SJCRH30 (cell line): ENCODE measurements at regions not wholly inside any gene's neighbourhood (a gene's known extent, or its start where the extent isn't known, plus 50 kb on each side); places are given as distances from the start of the nearest gene placed in this dataset.

Experiments used
- DNase-seq, 2 experiments: peaks; one replicate each; pipeline ENCODE4 v3.0.0-alpha.2; 2015 to 2020
- H3K27ac ChIP-seq: fragments of 250-450 bp; sonication (Bioruptor Pico); 2 replicates; pipeline ENCODE4 v1.5.1; 2020; ENCODE audit warnings: mild to moderate bottlenecking, moderate library complexity
- H3K27me3 ChIP-seq: fragments of 250-450 bp; sonication (Bioruptor Pico); 2 replicates; pipeline ENCODE4 v1.5.1; 2020; ENCODE audit warnings: mild to moderate bottlenecking, moderate library complexity
- H3K36me3 ChIP-seq: fragments of 250-450 bp; sonication (Bioruptor Pico); 2 replicates; pipeline ENCODE4 v1.5.1; 2020; ENCODE audit warnings: mild to moderate bottlenecking, moderate library complexity
- H3K4me1 ChIP-seq: fragments of 250-450 bp; sonication (Bioruptor Pico); 2 replicates; pipeline ENCODE4 v1.5.1; 2020; ENCODE audit warnings: mild to moderate bottlenecking, moderate library complexity
- H3K4me3 ChIP-seq: fragments of 250-450 bp; sonication (Bioruptor Pico); 2 replicates; pipeline ENCODE4 v1.5.1; 2020; ENCODE audit warnings: mild to moderate bottlenecking, moderate library complexity
- H3K9me3 ChIP-seq: fragments of 250-450 bp; sonication (Bioruptor Pico); replicated peaks from 2 replicates; pipeline ENCODE4 v1.5.1; 2020; ENCODE audit warnings: mild to moderate bottlenecking, moderate library complexity

DNA sequence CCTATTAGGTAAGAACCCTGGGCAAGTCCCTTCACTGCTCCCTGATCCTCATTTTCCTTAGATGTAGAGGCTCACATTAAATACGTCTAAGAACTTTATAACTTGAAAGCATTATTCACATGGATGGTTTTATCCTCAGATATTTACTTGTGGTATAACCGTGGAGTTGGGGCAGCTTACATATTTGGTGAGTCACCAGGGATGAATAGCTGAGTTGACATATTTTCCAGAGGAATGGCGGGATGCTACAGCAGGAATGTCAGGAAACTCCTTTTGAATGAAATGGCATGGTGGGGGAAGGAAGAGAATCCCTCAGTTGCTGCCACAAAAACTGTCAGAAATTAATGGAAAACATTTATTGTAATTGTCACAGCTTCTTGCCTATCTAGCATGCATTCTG, 165.3 kb upstream of the RPS6KA3 start:
- no peak for DNase-seq
- H3K4me1 ChIP-seq = no peaks in the 10 kb centered on the region

DNA sequence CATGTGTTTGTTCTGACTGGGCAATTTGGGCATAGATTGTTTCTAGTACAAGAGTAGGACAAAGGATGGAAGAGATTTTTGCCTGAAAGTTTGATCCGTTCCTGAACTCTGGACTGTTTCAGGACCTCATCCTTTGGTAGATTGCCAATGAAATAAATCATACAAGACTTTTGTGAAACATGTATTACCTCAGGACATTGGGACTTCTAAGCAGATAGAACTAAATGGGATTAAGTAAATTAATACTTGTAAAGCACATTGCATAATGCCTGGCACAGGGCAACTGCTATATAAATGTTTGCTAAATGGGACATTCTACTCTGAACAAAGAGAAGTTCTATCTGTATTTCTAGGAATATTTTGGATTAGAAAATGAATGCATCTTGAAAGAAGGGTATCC, 164.8 kb upstream of the RPS6KA3 start:
- no peak for DNase-seq
- Histone ChIP-seq H3K4me1 (no peaks in the 10 kb centered on the region), H3K9me3 (no peaks in the 10 kb centered on the region), H3K27me3 (no peaks in the 10 kb centered on the region), H3K4me3 (no peak overlapping the region), H3K36me3 (no peaks in the 10 kb centered on the region), H3K27ac (no peak overlapping the region)

More for the DNA sequence above, 165.3 kb upstream of the RPS6KA3 start:
- H3K4me3 ChIP-seq = no peak overlapping the region
- H3K9me3 ChIP-seq = no peaks in the 10 kb centered on the region
- H3K27ac ChIP-seq = no peak overlapping the region
- no peaks in the 10 kb centered on the region for H3K36me3 ChIP-seq
- H3K27me3 ChIP-seq = no peaks in the 10 kb centered on the region

DNA sequence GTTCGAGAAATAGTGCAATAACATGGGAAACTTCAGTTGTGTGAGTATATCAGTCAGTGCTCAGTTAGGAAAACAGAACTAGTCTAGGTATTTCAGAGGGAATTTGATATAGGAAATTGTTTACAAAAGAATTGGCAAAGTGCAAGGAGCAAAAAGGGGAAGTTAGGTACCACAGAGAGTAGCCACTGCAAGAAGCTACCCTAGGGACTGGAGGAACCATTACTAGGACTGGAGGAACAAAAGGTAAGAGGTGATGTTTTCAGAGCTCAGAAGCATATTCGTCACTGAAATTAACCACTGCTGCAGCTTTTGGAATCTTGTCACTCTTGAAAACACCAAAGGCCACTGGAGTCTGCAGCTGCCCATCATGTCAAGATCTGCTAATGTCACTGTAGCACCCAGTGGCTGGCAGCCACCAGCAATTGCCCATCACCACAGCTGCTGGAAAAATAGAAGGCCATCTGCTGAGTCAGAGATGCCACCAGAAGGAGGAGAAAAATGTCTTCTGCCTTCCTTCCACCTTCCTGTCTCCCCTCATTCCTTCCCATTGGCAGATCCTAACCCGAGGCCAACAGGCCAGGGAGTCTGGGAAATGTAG, 160.6 kb upstream of the RPS6KA3 start:
- H3K27ac ChIP-seq = no peak overlapping the region
- H3K4me1 ChIP-seq = no peaks in the 10 kb centered on the region
- H3K27me3 ChIP-seq = no peaks in the 10 kb centered on the region
- DNase-seq = no peak
- no peaks in the 10 kb centered on the region for H3K9me3 ChIP-seq
- no peak overlapping the region for H3K4me3 ChIP-seq
- H3K36me3 ChIP-seq = no peaks in the 10 kb centered on the region

DNA sequence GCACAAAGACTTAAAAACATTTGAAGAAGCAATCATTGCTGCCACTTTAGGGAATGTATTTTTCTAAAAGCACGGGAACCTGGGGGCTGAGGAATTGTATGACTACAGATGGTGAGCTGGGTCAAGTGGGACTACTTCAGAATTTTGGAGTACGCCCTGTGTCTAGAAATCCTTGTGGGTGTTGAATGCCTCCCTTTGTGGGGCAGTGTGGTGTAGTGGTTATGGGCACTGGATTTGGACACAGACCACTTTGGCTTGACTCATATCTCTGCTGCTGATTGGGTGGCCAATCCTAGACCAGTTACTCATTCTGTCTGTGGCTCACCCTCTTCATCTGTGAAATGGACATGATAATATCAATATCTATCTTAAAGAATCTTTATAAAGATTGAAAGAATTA, 155.0 kb upstream of the RPS6KA3 start:
- Histone ChIP-seq H3K27ac (no peak overlapping the region), H3K4me1 (no peaks in the 10 kb centered on the region), H3K36me3 (no peaks in the 10 kb centered on the region), H3K4me3 (no peak overlapping the region), H3K9me3 (no peaks in the 10 kb centered on the region), H3K27me3 (no peaks in the 10 kb centered on the region)
- DNase-seq = no peak

DNA sequence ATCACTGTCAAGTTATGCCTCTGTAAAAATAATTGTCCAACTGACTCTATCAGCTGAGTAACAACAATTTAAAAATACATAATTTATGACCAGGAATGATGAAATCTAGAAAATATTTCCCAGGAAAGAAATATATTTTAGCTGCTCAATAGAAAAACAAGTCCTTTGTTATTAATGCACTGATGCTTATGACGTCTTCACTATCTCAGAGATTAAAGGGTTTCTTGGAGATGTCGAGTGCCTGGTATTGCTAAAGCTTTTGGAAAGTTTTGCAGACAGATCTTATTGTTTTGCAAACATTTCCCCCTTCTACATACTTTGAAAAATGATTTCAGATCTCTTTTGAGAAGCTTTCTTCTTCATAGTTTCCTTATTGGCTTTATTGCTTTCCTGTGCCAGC, 154.6 kb upstream of the RPS6KA3 start:
- no peak overlapping the region for H3K4me3 ChIP-seq
- no peaks in the 10 kb centered on the region for H3K36me3 ChIP-seq
- no peak overlapping the region for H3K27ac ChIP-seq
- no peaks in the 10 kb centered on the region for H3K4me1 ChIP-seq
- no peaks in the 10 kb centered on the region for H3K27me3 ChIP-seq
- no peaks in the 10 kb centered on the region for H3K9me3 ChIP-seq
- DNase-seq = no peak

DNA sequence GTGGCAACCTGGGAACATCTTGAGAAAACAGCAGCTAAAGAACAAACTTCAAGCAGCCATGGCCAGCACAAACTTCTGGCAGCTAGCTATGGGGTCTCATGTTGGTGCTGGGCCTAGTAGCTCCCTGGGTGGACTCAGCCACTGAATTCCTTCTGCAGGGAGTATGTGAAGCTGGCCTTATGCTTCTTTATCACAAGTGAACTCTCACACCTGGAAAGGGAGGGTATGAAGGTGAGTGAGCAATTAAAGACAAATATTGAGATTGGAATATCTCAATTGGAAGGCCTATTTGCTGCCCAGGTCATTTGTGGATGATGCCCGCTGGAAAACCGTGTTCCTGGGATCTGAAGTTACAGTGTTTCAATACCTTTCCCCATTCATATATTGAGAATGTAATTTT, 153.3 kb upstream of the RPS6KA3 start:
- no peak overlapping the region for H3K27ac ChIP-seq
- no peaks in the 10 kb centered on the region for H3K36me3 ChIP-seq
- DNase-seq = no peak
- H3K27me3 ChIP-seq = no peaks in the 10 kb centered on the region
- peaks cover 4% of the 10 kb centered on the region; the same call in 1 of the 2 replicates for H3K4me1 ChIP-seq
- H3K9me3 ChIP-seq = no peaks in the 10 kb centered on the region
- no peak overlapping the region for H3K4me3 ChIP-seq

DNA sequence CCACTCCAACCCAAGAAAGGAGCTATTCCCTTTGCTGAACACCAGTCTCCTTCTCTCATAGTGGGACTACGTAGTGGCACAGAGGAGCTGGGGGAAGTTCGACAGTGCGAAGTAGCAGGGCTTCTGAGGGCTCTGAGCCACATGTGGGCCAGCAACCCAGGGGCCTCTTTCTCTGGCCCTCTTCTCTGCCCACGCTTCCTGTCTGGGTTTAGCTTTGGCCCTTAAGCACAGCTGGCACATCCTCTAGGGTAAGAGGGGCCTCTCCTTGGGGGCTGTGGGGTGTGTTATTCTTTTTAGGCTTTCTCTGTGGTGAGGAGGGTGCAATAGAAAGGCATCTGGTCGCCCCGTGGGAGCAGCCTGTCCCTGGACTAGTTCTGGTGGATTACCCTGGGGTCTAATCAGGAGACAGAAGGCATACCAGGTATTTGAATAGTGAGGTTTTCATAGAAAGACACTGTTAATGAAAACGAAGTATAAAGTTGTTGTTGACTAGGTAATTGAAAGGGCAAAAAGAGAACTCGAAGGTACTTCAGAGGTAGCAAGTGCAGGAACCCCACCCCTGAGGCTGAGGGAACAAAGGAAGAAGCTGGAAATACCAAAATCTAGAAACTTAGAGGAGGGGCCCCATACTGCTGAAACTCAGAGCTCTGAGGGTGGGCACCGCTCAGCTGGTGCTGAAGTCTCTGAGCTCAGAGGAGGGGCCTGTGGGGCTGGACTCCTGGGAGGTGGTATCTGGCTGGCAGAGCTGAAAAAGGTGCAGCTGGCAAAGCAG, 151.9 kb upstream of the RPS6KA3 start:
- DNase-seq = peak; percentile 5 to 33
- Histone ChIP-seq H3K4me3 (no peak overlapping the region), H3K4me1 (peaks cover 5% of the 10 kb centered on the region; the same call in 1 of the 2 replicates), H3K36me3 (no peaks in the 10 kb centered on the region), H3K27me3 (no peaks in the 10 kb centered on the region), H3K27ac (no peak overlapping the region), H3K9me3 (no peaks in the 10 kb centered on the region)

DNA sequence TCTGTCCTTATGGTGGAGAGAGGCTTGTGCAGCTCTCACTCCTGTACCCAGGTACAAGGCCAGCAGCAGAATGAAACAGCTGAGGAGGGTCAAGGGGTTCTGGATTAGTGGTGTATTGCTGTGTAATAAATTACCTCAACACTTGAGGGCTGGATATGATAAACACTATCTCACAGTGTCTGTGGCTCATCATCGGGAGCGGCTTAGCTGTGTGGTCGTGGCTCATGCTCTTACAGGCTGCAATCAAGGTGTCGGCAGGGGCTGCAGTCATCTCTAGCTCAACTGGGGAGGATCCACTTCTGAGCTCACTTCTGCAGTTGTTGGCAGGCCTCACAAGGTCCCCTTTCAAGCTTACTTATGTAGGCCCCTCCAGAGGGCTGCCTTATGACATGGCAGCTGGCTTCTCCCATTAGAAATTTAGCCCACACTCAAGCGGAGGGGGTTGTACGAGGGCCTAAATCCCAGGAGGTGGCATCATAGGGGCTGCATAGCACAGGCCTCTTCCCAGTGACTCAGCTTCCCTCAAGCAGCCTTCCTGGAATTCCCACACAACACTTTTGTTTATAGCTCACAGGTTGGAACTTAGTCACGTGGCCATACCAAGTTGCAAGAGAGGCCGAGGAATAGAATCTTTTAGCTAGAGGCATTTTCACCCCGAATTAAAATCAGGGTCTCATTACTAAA, 148.2 kb upstream of the RPS6KA3 start:
- peak; percentile 56 to 65 for DNase-seq
- H3K36me3 ChIP-seq = no peaks in the 10 kb centered on the region
- peaks cover 5% of the 10 kb centered on the region; the same call in 1 of the 2 replicates for H3K4me1 ChIP-seq
- no peak overlapping the region for H3K27ac ChIP-seq
- H3K9me3 ChIP-seq = no peaks in the 10 kb centered on the region
- no peak overlapping the region for H3K4me3 ChIP-seq
- H3K27me3 ChIP-seq = no peaks in the 10 kb centered on the region

DNA sequence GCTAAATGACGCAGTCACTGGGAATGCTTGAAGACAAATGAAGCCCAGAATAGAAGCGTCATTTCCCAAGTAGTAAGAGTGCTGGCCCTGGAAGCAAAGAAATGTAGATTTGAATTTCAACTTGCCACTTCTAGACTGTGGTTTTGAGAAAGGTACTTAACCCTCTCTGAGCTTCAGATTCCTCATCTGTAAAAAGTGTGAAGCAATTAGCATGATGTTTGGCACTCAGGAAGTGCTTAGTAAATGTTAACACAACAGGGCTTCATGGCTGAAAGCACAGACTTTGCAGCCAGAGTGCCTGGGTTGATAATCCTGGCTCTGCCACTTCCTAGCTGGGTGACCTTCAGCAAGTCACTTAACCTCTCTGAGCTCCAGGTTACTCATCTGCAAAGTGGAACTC, 147.4 kb upstream of the RPS6KA3 start:
- no peak overlapping the region for H3K27ac ChIP-seq
- H3K9me3 ChIP-seq = no peaks in the 10 kb centered on the region
- H3K4me3 ChIP-seq = no peak overlapping the region
- H3K4me1 ChIP-seq = peaks cover 5% of the 10 kb centered on the region; the same call in 1 of the 2 replicates
- H3K36me3 ChIP-seq = no peaks in the 10 kb centered on the region
- no peak for DNase-seq
- no peaks in the 10 kb centered on the region for H3K27me3 ChIP-seq

DNA sequence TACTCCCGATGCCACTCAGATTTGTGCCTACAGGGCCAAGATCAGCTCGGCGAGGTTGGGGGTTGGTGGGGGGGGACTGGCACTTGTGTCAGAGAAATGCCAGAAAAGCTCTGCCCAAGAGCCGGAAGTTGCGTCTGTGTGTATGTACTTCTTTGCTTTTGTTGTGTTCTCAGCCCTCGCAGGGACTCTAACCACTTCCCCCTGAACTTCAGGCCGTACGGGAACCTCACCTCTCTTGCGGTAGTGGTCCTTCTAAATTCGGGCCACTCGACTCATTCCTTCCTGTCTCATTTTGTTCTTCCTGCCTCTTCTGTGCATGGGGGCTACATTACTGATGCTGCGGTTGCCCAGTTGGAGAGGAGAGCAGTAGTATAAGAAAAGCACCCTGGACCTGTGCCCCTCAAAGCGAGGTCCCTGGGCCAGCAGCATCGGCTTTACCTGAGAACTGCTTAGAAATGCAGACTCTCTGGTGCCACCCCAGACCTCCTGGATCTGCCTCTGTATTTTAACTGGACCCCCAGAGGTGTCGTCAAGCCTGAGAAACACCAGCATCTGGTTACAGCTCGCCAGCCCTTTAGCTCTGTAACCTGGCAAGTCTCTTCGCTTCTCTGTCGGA, 146.3 kb upstream of the RPS6KA3 start:
- no peaks in the 10 kb centered on the region for H3K27me3 ChIP-seq
- H3K27ac ChIP-seq = no peak overlapping the region
- H3K9me3 ChIP-seq = no peaks in the 10 kb centered on the region
- H3K4me3 ChIP-seq = no peak overlapping the region
- H3K4me1 ChIP-seq = peaks cover 5% of the 10 kb centered on the region; the same call in 1 of the 2 replicates
- no peaks in the 10 kb centered on the region for H3K36me3 ChIP-seq
- DNase-seq = no peak

DNA sequence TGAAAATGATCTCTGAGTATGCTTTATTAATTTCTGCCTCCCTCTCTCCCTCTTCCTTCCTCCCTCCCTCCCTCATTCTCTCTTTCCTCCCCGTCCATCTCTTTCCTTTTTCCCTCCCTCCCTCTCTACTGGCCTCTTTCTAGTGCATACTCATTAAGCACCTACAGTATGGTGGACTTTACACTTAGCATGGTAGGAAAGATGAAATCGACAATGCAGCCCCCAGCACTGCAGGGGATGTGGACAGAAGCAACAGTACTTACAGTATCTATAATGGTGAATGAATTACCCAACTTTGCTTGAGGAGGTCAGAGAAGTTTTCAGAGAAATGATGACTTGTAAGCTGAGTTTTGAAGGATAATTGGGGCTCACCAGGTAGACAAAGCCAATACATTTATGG, 143.8 kb upstream of the RPS6KA3 start:
- H3K36me3 ChIP-seq = no peaks in the 10 kb centered on the region
- no peaks in the 10 kb centered on the region for H3K27me3 ChIP-seq
- peaks cover 5% of the 10 kb centered on the region; the same call in 1 of the 2 replicates for H3K4me1 ChIP-seq
- H3K9me3 ChIP-seq = no peaks in the 10 kb centered on the region
- H3K4me3 ChIP-seq = no peak overlapping the region
- no peak overlapping the region for H3K27ac ChIP-seq
- DNase-seq = no peak

DNA sequence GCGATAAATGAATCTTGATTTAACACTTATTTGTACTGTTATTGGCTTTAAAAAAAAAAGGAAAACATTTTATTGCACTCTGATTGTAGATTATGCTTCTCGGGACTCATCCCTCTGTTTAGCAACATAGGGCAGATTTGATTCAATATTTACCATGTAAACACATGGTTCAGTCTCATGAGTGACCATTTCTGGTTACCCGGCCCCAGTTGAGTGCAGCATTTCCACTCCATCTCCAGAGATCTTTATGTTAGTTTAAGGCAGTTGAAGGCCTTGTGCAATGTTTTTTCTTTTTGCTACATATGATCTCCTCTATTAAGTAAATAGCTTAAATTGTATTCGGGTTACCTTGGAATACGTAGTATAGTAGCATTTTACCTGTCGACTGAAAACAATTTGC, 143.3 kb upstream of the RPS6KA3 start:
- H3K27ac ChIP-seq = no peak overlapping the region
- no peak for DNase-seq
- H3K27me3 ChIP-seq = no peaks in the 10 kb centered on the region
- H3K9me3 ChIP-seq = no peaks in the 10 kb centered on the region
- H3K4me1 ChIP-seq = no peaks in the 10 kb centered on the region; the same call in 1 of the 2 replicates
- no peaks in the 10 kb centered on the region for H3K36me3 ChIP-seq
- no peak overlapping the region for H3K4me3 ChIP-seq

DNA sequence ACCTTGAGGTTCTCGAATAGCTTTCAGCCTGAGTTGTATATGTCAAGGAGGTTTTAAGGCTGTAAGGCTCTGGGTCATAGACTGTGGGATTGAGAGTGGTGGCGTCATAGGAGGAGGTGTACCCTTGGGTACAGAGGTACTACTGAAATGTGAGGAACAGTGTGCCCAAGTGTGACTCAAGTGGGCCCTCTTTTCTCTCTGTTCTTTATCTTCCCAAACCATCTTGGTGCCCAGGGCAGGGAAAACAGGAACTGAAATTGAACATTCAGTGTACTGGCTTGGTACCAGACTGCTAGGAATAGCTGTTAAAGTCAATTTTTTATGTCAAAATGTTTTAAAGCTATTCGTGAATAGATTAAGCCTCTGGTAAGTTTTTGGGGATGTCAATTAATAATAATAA, 136.2 kb upstream of the RPS6KA3 start:
- Histone ChIP-seq H3K27me3 (no peaks in the 10 kb centered on the region), H3K4me1 (no peaks in the 10 kb centered on the region), H3K27ac (no peak overlapping the region), H3K9me3 (no peaks in the 10 kb centered on the region), H3K36me3 (no peaks in the 10 kb centered on the region), H3K4me3 (no peak overlapping the region)
- no peak for DNase-seq

DNA sequence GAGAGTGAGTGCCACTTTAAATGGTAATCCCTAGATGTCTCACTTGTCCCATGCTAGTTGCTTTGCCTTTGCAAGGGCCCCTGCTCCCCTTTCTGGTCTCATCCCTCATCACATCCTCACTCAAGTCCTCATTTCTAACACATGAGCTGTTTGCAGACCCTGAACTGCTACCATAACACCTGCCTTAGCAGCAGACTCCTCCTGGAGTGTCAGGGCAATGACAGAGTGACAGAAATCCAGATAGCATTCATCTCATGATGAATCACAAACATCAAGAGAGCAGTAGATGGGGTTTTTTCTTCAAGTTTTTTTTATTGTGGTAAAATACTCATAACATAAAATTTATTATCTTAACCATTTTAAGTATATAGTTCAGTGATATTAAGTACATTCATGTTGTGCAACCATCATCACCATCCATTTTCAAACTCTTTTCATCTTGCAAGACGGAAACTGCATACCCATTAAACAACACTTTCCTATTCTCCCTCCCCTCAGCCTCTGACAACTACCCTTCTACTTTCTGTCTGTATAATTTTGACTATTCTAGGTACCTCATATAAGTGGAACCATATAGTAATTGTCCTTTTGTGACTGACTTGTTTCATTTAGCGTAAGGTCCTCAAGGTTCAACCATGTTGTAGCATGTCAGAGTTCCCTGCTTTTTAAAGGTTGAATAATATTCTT, 133.2 kb upstream of the RPS6KA3 start:
- H3K4me3 ChIP-seq = no peak overlapping the region
- no peaks in the 10 kb centered on the region for H3K4me1 ChIP-seq
- no peak for DNase-seq
- no peaks in the 10 kb centered on the region for H3K36me3 ChIP-seq
- no peak overlapping the region for H3K27ac ChIP-seq
- no peaks in the 10 kb centered on the region for H3K9me3 ChIP-seq
- no peaks in the 10 kb centered on the region for H3K27me3 ChIP-seq
